ENCODE measurements at regions not wholly inside any gene's neighbourhood (a gene's known extent, or its start where the extent isn't known, plus 50 kb on each side); places are given as distances from the start of the nearest gene placed in this dataset.

DNA sequence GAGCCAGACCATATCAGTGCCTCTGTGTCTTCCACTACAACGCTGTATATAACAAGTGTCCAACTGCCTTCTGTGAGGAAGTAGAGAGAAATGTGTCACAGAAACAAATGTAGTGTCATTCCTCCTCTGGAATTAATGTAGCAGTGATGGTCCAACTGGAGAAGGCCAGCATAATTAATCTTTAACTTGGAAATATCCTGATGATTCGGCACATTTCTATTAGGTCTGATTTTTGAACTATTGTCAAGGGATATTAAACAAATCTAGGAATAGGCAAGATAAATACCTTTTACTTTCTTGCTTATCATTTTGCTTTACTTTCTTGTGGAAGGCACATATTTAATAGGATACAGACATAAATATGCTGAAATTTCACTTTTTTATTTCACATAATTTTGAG lies 446.2 kb upstream of the ALCAM start:
- ATAC-seq: no peak
- POLR2A ChIA-PET: no interaction called here
- BruUV-seq (replicated peaks): no TSS peak

GRCh38 chr3:104933972-104934371 lies 432.7 kb upstream of the ALCAM start:
- TF ChIP-seq CTCF (IDR thresholded peaks at IDR 0.05): no peak
- TF ChIP-seq TCF7L2 (IDR thresholded peaks at IDR 0.05; ENCODE audit: low read depth, low read length): no peak
- TF ChIP-seq, protein P1, sequence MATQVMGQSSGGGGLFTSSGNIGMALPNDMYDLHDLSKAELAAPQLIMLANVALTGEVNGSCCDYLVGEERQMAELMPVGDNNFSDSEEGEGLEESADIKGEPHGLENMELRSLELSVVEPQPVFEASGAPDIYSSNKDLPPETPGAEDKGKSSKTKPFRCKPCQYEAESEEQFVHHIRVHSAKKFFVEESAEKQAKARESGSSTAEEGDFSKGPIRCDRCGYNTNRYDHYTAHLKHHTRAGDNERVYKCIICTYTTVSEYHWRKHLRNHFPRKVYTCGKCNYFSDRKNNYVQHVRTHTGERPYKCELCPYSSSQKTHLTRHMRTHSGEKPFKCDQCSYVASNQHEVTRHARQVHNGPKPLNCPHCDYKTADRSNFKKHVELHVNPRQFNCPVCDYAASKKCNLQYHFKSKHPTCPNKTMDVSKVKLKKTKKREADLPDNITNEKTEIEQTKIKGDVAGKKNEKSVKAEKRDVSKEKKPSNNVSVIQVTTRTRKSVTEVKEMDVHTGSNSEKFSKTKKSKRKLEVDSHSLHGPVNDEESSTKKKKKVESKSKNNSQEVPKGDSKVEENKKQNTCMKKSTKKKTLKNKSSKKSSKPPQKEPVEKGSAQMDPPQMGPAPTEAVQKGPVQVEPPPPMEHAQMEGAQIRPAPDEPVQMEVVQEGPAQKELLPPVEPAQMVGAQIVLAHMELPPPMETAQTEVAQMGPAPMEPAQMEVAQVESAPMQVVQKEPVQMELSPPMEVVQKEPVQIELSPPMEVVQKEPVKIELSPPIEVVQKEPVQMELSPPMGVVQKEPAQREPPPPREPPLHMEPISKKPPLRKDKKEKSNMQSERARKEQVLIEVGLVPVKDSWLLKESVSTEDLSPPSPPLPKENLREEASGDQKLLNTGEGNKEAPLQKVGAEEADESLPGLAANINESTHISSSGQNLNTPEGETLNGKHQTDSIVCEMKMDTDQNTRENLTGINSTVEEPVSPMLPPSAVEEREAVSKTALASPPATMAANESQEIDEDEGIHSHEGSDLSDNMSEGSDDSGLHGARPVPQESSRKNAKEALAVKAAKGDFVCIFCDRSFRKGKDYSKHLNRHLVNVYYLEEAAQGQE (IDR thresholded peaks at IDR 0.05; ENCODE audit: insufficient read depth in 1 of 2, low read depth in 2 of 2, low read length in 1 of 2): no peak
- TF ChIP-seq POLR2AphosphoS5 (IDR thresholded peaks at IDR 0.05; ENCODE audit: low read depth, low read length): no peak
- TF ChIP-seq SIN3A (IDR thresholded peaks at IDR 0.05; ENCODE audit: borderline replicate concordance, insufficient read depth, low read depth, low read length): no peak
- CTCF ChIA-PET: no interaction called here

More for the DNA sequence above, 446.2 kb upstream of the ALCAM start:
- intact Hi-C loops (cut with micrococcal nuclease; ENCODE audit: unreplicated experiment): loop anchor here (10.0 kb wide), 1 partner anchor 64 kb away; no protein-coding TSS in a partner anchor
- Histone ChIP-seq H3K9me3 (ENCODE audit: control insufficient read depth, insufficient read depth, low read depth, low read length) (no peaks in the 10 kb centered on the region), H3K4me1 (ENCODE audit: control insufficient read depth, insufficient read depth, low read length) (no peaks in the 10 kb centered on the region), H3K4me3 (ENCODE audit: low read depth in 2 of 2, low read length in 2 of 2) (no peak overlapping the region), H3K27me3 (ENCODE audit: control insufficient read depth, insufficient read depth, low read length) (no peaks in the 10 kb centered on the region), H3K27ac (ENCODE audit: low read length) (no peak overlapping the region), H3K36me3 (ENCODE audit: control insufficient read depth, insufficient read depth, low read length) (no peaks in the 10 kb centered on the region)
- CTCF ChIA-PET: no interaction called here
- in situ Hi-C loops (cut with HindIII; ENCODE audit: low pct_unique_long_range_greater_than_20kb, low sequenced_read_pairs): no loop called here
- TF ChIP-seq POLR2AphosphoS5 (IDR thresholded peaks at IDR 0.05; ENCODE audit: low read depth, low read length) (no peak), CTCF (IDR thresholded peaks at IDR 0.05) (no peak), SIN3A (IDR thresholded peaks at IDR 0.05; ENCODE audit: borderline replicate concordance, insufficient read depth, low read depth, low read length) (no peak), TCF7L2 (IDR thresholded peaks at IDR 0.05; ENCODE audit: low read depth, low read length) (no peak)
- TF ChIP-seq, protein P1 (IDR thresholded peaks at IDR 0.05; ENCODE audit: insufficient read depth in 1 of 2, low read depth in 2 of 2, low read length in 1 of 2): no peak
- no peak for DNase-seq (ENCODE audit: low read depth, low spot score)

More at GRCh38 chr3:104933972-104934371, 432.7 kb upstream of the ALCAM start:
- POLR2A ChIA-PET: no interaction called here
- intact Hi-C loops (cut with micrococcal nuclease; ENCODE audit: unreplicated experiment): no loop called here
- Histone ChIP-seq H3K27me3 (ENCODE audit: control insufficient read depth, insufficient read depth, low read length) (no peaks in the 10 kb centered on the region), H3K9me3 (ENCODE audit: control insufficient read depth, insufficient read depth, low read depth, low read length) (no peaks in the 10 kb centered on the region), H3K4me1 (ENCODE audit: control insufficient read depth, insufficient read depth, low read length) (no peaks in the 10 kb centered on the region), H3K4me3 (ENCODE audit: low read depth in 2 of 2, low read length in 2 of 2) (no peak overlapping the region), H3K36me3 (ENCODE audit: control insufficient read depth, insufficient read depth, low read length) (no peaks in the 10 kb centered on the region), H3K27ac (ENCODE audit: low read length) (no peak overlapping the region)
- ATAC-seq: no peak
- no peak for DNase-seq (ENCODE audit: low read depth, low spot score)
- in situ Hi-C loops (cut with HindIII; ENCODE audit: low pct_unique_long_range_greater_than_20kb, low sequenced_read_pairs): no loop called here
- BruUV-seq (replicated peaks): no TSS peak
